GM21576 (cell line): ENCODE measurements at regions not wholly inside any gene's neighbourhood (a gene's known extent, or its start where the extent isn't known, plus 50 kb on each side); places are given as distances from the start of the nearest gene placed in this dataset.

ENCODE experiments used
- ATAC-seq: cut with Tn5 transposase; IDR thresholded peaks from one replicate; pipeline ENCODE4 v1.9.1; 2021; ENCODE audit warnings: mild to moderate bottlenecking, moderate library complexity; ENCODE audit not compliant: unreplicated experiment

- ATAC-seq: no peak
Observed at GRCh38 chrX:42944381-42944998, 166.5 kb upstream of the PPP1R2C start.

- ATAC-seq: no peak
Observed at GRCh38 chrX:42946544-42947194, 168.7 kb upstream of the PPP1R2C start.

DNA sequence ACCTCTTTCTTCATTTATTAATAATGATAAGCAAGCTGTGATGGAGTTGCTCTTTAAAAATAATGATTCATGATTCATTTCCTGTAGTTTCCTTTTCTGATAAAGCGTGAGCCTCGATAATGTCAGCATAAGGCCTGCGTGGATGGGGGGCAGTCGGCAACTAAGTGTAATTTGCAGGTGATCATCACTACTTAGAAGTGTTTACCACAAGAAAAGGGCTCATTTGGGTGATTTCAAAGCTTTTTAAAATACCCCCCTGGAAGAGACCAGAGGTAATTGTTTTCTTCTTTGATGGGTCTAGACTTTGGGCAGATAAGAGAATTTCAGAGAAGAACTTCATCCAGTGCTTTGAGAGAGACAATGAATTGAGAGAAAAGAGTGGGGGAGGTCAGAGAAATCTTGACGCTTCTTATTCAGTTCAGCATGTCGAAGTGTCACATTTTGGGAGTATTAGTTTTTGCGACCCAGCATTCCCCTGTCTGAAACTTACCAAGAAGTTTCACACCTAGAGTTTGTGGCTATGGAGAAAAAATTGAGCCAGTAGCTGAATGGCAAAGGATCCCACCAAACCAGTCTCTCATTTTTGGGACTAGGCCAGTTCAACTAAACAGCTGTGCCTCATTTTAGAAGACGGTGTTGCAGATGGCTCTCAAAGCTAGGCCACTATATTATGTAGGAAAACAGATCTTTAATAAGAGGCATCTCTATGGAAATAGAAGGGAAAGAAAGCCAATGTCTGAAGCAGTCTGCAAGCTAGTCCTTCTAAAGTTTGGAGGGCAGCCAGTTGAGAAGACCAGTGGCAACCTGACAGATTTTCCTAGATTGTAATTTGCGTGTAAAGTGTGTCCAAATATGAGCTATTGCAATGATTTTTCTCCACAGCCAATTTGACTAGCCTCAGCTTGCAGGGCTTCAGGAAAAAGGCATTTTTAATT lies 171.0 kb upstream of the PPP1R2C start:
- ATAC-seq: no peak

DNA sequence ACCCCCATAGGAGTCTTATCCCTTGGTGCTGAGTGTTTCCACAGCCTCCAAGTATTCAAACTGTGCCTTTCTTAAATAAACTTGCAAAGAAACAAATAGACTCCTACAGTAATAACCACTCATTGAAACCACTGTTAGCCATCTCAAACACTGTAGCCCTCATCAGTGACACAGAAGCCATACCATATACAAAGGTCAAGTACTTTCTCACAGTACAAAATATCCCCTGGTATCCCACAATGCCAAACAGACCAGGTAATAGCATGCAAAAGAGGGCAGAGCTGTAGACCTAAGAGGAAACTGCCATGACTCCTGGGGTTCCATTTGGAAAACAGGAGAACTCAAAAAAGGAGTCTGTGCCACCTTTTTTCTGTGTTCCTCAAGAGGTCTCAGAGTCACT lies 173.8 kb upstream of the PPP1R2C start:
- ATAC-seq: no peak

DNA sequence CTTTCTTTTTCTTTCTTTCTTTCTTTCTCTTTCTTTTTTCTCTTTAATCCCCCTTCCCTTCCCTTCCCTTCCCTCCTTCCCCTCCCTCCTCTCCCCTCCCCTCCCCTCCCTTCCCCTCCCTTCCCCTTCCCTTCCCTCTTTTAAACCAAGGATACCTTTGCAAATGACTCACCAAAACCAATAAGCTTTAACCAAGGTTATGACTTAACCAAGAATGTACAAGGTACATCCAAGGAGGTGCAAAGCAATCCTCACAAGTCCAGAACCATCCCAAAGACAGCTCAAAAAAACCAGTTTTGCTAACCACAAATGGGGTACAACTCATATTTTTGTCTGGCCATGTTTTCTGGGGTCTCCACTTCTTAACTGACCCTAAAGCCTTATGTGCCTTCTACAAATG lies 174.7 kb upstream of the PPP1R2C start:
- ATAC-seq: no peak

GRCh38 chrX:42954880-42955279 lies 176.9 kb upstream of the PPP1R2C start:
- no peak for ATAC-seq

DNA sequence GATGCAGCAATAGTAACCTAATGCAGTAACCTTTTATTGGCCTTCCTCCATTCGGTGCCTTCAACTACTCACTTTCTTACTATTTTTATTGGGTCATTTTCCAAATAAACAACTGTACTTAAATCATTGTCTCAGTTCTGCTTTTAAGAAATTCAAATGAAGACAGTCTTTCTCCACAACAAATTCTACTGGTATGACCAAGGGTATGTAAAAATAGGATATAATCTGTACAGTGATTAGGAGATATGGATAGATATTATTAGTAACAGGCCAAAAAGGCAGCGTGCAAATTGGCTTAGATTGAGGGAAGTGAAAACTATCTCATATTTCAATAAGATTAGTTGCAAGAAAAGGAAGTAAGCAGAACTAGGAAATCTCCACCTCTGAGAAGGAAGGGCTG lies 177.4 kb upstream of the PPP1R2C start:
- ATAC-seq: peak; percentile 84

- ATAC-seq: no peak
Observed at GRCh38 chrX:42967681-42968300, 189.8 kb upstream of the PPP1R2C start.

- no peak for ATAC-seq
Observed at GRCh38 chrX:42973321-42973720, 195.4 kb upstream of the PPP1R2C start.

GRCh38 chrX:42975906-42976305 lies 197.9 kb upstream of the PPP1R2C start:
- ATAC-seq: no peak

GRCh38 chrX:42976746-42977366 lies 198.9 kb upstream of the PPP1R2C start:
- no peak for ATAC-seq

DNA sequence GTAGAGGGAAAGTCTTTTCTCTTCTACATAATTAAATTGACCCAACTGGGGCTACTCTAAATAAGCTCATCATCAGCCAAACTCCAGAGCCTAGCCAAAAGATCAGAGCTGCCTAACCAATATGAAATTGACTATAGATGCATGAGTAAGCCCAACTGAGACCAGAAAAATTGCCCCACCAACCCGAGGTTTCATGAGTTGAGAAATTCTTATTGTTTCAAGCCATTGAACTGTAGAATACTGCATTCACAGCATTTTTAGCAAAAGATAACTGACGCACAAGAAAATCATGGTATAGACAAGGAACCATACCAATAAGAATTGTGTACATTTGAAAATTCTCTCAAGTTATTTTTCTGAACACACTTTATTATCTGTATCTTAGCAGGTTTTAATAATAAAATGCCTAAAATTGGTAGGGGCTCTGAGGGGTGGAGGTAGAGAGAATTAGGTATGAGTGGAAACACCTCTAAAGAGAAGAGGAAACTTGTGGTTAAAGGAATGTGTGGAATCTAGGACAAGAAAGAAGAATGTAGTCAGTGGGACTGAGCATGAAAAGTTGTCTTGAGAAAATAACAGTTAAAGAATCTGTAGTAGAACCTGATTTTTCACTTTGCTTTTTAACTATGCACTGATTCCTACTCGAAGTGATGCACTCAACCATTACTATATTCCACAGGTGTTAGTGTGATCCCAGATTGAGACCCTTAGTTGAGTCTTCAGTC lies 200.9 kb upstream of the PPP1R2C start:
- no peak for ATAC-seq

- ATAC-seq: no peak
Observed at GRCh38 chrX:42988700-42989099, 210.7 kb upstream of the PPP1R2C start.

DNA sequence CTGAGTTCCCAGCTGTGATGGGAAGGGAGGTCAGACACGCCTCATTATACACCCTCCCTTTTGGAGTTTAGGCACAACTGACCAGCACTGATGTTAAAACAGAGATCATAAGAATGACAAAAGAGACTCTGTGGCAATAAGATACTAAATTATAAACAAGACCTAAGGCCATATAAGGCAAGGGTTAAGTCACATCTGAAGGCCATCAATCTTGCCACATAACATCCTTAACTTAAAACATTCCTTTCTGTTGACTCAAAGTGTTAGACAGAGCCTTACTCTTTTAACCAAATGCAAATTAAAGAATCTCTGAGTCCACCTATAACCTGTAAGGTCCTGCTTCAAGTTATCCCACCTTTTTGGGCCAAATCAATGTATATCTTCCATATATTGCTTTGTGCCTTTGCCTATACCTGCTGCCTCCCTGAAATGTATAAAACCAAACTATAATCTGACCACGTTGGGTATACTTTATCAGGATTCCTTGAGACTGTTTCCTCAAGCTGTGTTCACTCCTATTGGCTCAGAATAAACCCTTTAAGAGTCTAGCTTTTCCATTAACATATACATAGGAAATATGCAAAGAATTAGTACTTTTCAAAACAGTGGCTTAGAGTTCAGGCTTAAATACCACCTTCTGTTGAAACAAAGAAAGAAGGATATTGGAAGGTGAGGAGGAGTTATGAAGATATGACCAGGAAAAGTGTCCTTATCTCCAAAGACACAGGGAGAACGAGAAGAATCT lies 214.4 kb upstream of the PPP1R2C start:
- no peak for ATAC-seq

DNA sequence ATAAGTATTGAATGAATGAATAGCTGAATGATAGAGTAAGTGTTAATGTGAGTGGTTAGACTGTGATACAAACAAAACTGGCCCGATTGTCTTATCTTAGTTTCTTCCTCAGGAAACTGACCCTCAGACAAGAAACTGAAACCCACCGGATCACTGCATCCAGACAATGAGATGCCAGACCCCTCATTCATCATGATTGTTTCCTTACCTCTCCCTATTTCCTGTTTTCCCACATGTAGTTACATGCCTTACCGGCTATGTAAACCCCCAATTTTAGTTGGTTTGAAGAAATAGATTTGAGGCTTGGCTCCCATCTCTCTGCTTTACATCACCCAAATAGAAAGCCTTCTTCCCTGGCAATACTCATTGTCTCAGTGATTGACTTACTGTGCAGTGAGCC lies 218.9 kb upstream of the PPP1R2C start:
- no peak for ATAC-seq

DNA sequence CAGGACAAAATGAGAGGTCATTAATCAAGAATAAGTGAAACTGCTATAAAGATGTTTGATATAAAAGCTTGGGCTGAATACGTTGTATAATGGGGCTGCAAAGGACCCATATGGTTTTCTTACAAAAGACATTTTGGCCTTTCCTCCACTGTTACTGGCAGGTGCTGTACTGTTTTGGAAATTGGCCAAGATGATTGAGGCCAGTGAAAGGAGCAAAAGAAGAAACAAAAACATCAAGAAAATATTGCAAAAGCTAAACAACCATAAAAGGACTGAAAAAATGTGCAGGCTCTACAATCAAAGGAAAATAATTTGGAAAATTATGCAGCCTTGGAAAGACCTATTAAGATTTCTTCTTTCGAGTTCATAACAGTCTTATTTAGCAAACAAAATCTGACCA lies 222.2 kb upstream of the PPP1R2C start:
- no peak for ATAC-seq

- ATAC-seq: peak; percentile 87
Observed at GRCh38 chrX:43002526-43003203, 224.7 kb upstream of the PPP1R2C start.

DNA sequence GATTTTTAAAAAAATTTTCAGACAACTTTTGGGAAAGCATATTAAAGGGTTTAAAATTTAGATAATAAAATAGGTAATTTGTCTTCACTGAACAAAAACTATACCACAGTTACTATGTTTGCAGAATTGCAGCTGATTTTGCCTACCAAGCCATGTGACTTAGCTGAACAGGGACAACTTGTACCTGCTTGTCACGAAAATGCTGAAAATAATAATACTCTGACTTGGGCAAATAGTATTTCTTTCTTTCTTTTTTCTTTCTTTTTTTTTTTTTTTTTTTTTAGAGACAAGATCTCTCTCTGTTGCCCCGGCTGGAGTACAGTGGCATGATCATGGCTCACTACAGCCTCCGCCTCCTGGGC lies 225.2 kb upstream of the PPP1R2C start:
- peak; percentile 28 for ATAC-seq

- no peak for ATAC-seq
Observed at GRCh38 chrX:43003939-43004338, 226.0 kb upstream of the PPP1R2C start.
